ENCODE measurements at regions not wholly inside any gene's neighbourhood (a gene's known extent, or its start where the extent isn't known, plus 50 kb on each side); places are given as distances from the start of the nearest gene placed in this dataset.

GRCh38 chr1:191624044-191624443 lies 534.2 kb upstream of the RGS18 start:
- intact Hi-C loops (cut with micrococcal nuclease; ENCODE audit: unreplicated experiment) (no loop called here), in situ Hi-C loops (cut with HindIII; ENCODE audit: low pct_unique_long_range_greater_than_20kb, low sequenced_read_pairs) (no loop called here)
- DNase-seq (ENCODE audit: low read depth, low spot score) = no peak
- H3K4me3 ChIP-seq (ENCODE audit: low read depth in 2 of 2, low read length in 2 of 2) = no peak overlapping the region
- BruUV-seq (replicated peaks) = no TSS peak
- H3K27me3 ChIP-seq (ENCODE audit: control insufficient read depth, insufficient read depth, low read length) = no peaks in the 10 kb centered on the region
- ChIA-PET CTCF (no interaction called here), POLR2A (no interaction called here)
- ATAC-seq = no peak
- no peaks in the 10 kb centered on the region for H3K4me1 ChIP-seq (ENCODE audit: control insufficient read depth, insufficient read depth, low read length)
- no peaks in the 10 kb centered on the region; the same call in 1 of the 2 replicates for H3K9me3 ChIP-seq (ENCODE audit: control insufficient read depth, insufficient read depth, low read depth, low read length)
- no peak overlapping the region for H3K27ac ChIP-seq (ENCODE audit: low read length)
- TF ChIP-seq SIN3A (IDR thresholded peaks at IDR 0.05; ENCODE audit: borderline replicate concordance, insufficient read depth, low read depth, low read length) = no peak
- TF ChIP-seq CTCF (IDR thresholded peaks at IDR 0.05) = no peak
- no peak for TF ChIP-seq POLR2AphosphoS5 (IDR thresholded peaks at IDR 0.05; ENCODE audit: low read depth, low read length)
- no peak for TF ChIP-seq TCF7L2 (IDR thresholded peaks at IDR 0.05; ENCODE audit: low read depth, low read length)
- no peak for TF ChIP-seq REST (IDR thresholded peaks at IDR 0.05; ENCODE audit: insufficient read depth in 1 of 2, low read depth in 2 of 2, low read length in 1 of 2)
- H3K36me3 ChIP-seq (ENCODE audit: control insufficient read depth, insufficient read depth, low read length) = no peaks in the 10 kb centered on the region

GRCh38 chr1:191629836-191630235 lies 528.4 kb upstream of the RGS18 start:
- Histone ChIP-seq H3K4me3 (ENCODE audit: low read depth in 2 of 2, low read length in 2 of 2) (no peak overlapping the region), H3K27me3 (ENCODE audit: control insufficient read depth, insufficient read depth, low read length) (no peaks in the 10 kb centered on the region), H3K36me3 (ENCODE audit: control insufficient read depth, insufficient read depth, low read length) (no peaks in the 10 kb centered on the region), H3K9me3 (ENCODE audit: control insufficient read depth, insufficient read depth, low read depth, low read length) (no peaks in the 10 kb centered on the region; the same call in 1 of the 2 replicates), H3K4me1 (ENCODE audit: control insufficient read depth, insufficient read depth, low read length) (no peaks in the 10 kb centered on the region), H3K27ac (ENCODE audit: low read length) (no peak overlapping the region)
- CTCF ChIA-PET = no interaction called here
- in situ Hi-C loops (cut with HindIII; ENCODE audit: low pct_unique_long_range_greater_than_20kb, low sequenced_read_pairs) (no loop called here), intact Hi-C loops (cut with micrococcal nuclease; ENCODE audit: unreplicated experiment) (no loop called here)
- TF ChIP-seq REST (IDR thresholded peaks at IDR 0.05; ENCODE audit: insufficient read depth in 1 of 2, low read depth in 2 of 2, low read length in 1 of 2) (no peak), TCF7L2 (IDR thresholded peaks at IDR 0.05; ENCODE audit: low read depth, low read length) (no peak)
- POLR2A ChIA-PET = interaction anchor here (0.6 kb wide), 1 partner anchor 18 kb away, joined by 4 read pairs; no protein-coding TSS in a partner anchor
- no peak for DNase-seq (ENCODE audit: low read depth, low spot score)
- ATAC-seq = no peak
- no TSS peak for BruUV-seq (replicated peaks)
